ENCODE measurements at regions not wholly inside any gene's neighbourhood (a gene's known extent, or its start where the extent isn't known, plus 50 kb on each side); places are given as distances from the start of the nearest gene placed in this dataset.

DNA sequence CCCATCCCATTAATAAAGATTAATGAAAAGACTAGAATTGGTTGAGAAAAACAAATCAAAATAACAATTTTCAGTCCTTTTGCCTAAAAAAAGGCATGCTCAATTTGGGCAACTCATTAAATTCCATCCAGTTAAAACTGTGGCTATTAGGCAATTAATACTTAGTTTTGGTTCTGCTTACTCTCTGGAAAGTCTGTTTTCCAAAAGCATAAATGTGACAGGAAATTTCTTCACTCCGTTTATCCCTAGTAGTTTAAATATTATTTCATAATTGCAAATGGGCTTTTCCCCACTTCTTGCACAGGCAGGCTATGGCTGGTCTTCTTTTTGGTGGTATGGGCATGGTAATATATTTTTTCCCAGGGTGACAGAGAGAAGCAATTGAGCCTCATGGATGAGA, 373.3 kb upstream of the KLF4 start:
- no peaks in the 10 kb centered on the region for H3K27me3 Mint-ChIP-seq (ENCODE audit: insufficient read depth, unreplicated experiment)
- no peaks in the 10 kb centered on the region for H3K36me3 Mint-ChIP-seq (ENCODE audit: insufficient read depth, unreplicated experiment)
- no peak for DNase-seq
- no TSS peak for BruUV-seq (replicated peaks)
- H3K27ac Mint-ChIP-seq (ENCODE audit: unreplicated experiment), result no peak overlapping the region
- H3K4me3 Mint-ChIP-seq (ENCODE audit: unreplicated experiment), result no peak overlapping the region
- no peaks in the 10 kb centered on the region for H3K9me3 Mint-ChIP-seq (ENCODE audit: unreplicated experiment)
- Histone ChIP-seq H3K4me3 (ENCODE audit: low read depth, low read length) (no peak overlapping the region), H3K4me1 (no peaks in the 10 kb centered on the region), H3K36me3 (ENCODE audit: control insufficient read depth, insufficient read depth, low read length) (no peaks in the 10 kb centered on the region), H3K9me3 (no peaks in the 10 kb centered on the region), H3K27me3 (replicated peaks; ENCODE audit: control insufficient read depth, insufficient read depth, low read length) (no peaks in the 10 kb centered on the region)
- CTCF ChIA-PET, result no interaction called here
- TF ChIP-seq, protein P1, sequence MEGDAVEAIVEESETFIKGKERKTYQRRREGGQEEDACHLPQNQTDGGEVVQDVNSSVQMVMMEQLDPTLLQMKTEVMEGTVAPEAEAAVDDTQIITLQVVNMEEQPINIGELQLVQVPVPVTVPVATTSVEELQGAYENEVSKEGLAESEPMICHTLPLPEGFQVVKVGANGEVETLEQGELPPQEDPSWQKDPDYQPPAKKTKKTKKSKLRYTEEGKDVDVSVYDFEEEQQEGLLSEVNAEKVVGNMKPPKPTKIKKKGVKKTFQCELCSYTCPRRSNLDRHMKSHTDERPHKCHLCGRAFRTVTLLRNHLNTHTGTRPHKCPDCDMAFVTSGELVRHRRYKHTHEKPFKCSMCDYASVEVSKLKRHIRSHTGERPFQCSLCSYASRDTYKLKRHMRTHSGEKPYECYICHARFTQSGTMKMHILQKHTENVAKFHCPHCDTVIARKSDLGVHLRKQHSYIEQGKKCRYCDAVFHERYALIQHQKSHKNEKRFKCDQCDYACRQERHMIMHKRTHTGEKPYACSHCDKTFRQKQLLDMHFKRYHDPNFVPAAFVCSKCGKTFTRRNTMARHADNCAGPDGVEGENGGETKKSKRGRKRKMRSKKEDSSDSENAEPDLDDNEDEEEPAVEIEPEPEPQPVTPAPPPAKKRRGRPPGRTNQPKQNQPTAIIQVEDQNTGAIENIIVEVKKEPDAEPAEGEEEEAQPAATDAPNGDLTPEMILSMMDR (IDR thresholded peaks at IDR 0.05; ENCODE audit: insufficient read depth in 1 of 2, low read depth in 1 of 2, low read length in 1 of 2, severe bottlenecking in 1 of 2, unreplicated experiment in 1 of 2), result no peak
- H3K4me1 Mint-ChIP-seq (ENCODE audit: low read depth, unreplicated experiment), result no peaks in the 10 kb centered on the region
- intact Hi-C loops (cut with micrococcal nuclease; ENCODE audit: unreplicated experiment), result no loop called here
- POLR2A ChIA-PET, result no interaction called here

DNA sequence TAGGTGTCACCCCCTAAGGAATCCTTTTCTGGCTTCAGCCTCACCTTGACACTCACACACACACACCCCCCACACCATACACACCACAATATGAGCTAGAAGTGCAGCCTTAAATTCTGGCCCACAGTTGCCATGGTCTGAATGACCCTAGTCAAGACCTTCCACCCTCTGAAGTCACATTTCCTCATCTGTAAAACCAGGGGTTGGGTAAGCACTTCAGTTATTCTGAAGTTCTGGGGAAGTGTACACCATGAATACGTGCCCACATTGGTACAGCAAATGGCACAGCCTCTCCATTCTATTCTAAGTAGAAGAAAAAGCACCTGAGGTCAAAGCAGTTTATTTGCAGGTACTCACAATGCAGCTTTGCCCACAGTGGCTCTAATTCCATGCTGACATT, 372.8 kb upstream of the KLF4 start:
- no peaks in the 10 kb centered on the region for H3K36me3 ChIP-seq (ENCODE audit: control insufficient read depth, insufficient read depth, low read length)
- no peaks in the 10 kb centered on the region for H3K27me3 ChIP-seq (replicated peaks; ENCODE audit: control insufficient read depth, insufficient read depth, low read length)
- Mint-ChIP-seq H3K36me3 (ENCODE audit: insufficient read depth, unreplicated experiment) (no peaks in the 10 kb centered on the region), H3K4me3 (ENCODE audit: unreplicated experiment) (no peak overlapping the region), H3K27ac (ENCODE audit: unreplicated experiment) (no peak overlapping the region), H3K4me1 (ENCODE audit: low read depth, unreplicated experiment) (no peaks in the 10 kb centered on the region), H3K27me3 (ENCODE audit: insufficient read depth, unreplicated experiment) (no peaks in the 10 kb centered on the region), H3K9me3 (ENCODE audit: unreplicated experiment) (no peaks in the 10 kb centered on the region)
- H3K4me1 ChIP-seq, result no peaks in the 10 kb centered on the region
- no peak overlapping the region for H3K4me3 ChIP-seq (ENCODE audit: low read depth, low read length)
- CTCF ChIA-PET, result no interaction called here
- intact Hi-C loops (cut with micrococcal nuclease; ENCODE audit: unreplicated experiment), result no loop called here
- no peaks in the 10 kb centered on the region for H3K9me3 ChIP-seq
- BruUV-seq (replicated peaks), result no TSS peak
- POLR2A ChIA-PET, result no interaction called here
- TF ChIP-seq, protein P1 (IDR thresholded peaks at IDR 0.05; ENCODE audit: insufficient read depth in 1 of 2, low read depth in 1 of 2, low read length in 1 of 2, severe bottlenecking in 1 of 2, unreplicated experiment in 1 of 2), result no peak
- DNase-seq, result no peak

DNA sequence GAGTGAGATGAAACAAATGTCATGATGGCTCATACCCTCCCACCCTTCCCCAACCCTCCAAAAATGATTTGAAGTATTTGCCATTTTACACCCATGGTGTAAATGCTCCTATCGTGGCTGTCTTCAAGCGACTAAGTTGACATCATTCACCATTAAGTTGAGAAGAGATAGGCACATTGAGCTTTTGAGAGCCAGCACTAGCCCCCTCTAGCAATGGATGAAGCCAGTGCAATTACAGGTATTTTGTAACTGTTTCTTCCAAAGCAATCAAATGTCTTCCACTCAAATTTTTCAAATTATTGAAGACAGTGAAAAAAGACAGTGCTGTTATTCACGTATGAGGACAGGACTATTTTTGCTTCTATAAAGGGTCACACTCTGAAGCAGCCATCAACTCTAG, 371.5 kb upstream of the KLF4 start:
- no peak for DNase-seq

More for the DNA sequence above, 371.5 kb upstream of the KLF4 start:
- no peaks in the 10 kb centered on the region for H3K4me1 ChIP-seq
- no peaks in the 10 kb centered on the region for H3K36me3 ChIP-seq (ENCODE audit: control insufficient read depth, insufficient read depth, low read length)
- H3K36me3 Mint-ChIP-seq (ENCODE audit: insufficient read depth, unreplicated experiment), result no peaks in the 10 kb centered on the region
- no TSS peak for BruUV-seq (replicated peaks)
- no peak overlapping the region for H3K4me3 ChIP-seq (ENCODE audit: low read depth, low read length)
- H3K4me3 Mint-ChIP-seq (ENCODE audit: unreplicated experiment), result no peak overlapping the region
- no peaks in the 10 kb centered on the region for H3K27me3 Mint-ChIP-seq (ENCODE audit: insufficient read depth, unreplicated experiment)
- H3K9me3 Mint-ChIP-seq (ENCODE audit: unreplicated experiment), result no peaks in the 10 kb centered on the region
- H3K4me1 Mint-ChIP-seq (ENCODE audit: low read depth, unreplicated experiment), result no peaks in the 10 kb centered on the region
- CTCF ChIA-PET, result interaction anchor here (0.6 kb wide), 1 partner anchor 22 kb away, joined by 3 read pairs; no protein-coding TSS in a partner anchor
- no peaks in the 10 kb centered on the region for H3K27me3 ChIP-seq (replicated peaks; ENCODE audit: control insufficient read depth, insufficient read depth, low read length)
- no peaks in the 10 kb centered on the region for H3K9me3 ChIP-seq
- TF ChIP-seq, protein P1 (IDR thresholded peaks at IDR 0.05; ENCODE audit: insufficient read depth in 1 of 2, low read depth in 1 of 2, low read length in 1 of 2, severe bottlenecking in 1 of 2, unreplicated experiment in 1 of 2), result no peak
- POLR2A ChIA-PET, result no interaction called here
- H3K27ac Mint-ChIP-seq (ENCODE audit: unreplicated experiment), result no peak overlapping the region
- intact Hi-C loops (cut with micrococcal nuclease; ENCODE audit: unreplicated experiment), result no loop called here

Measured in Caco-2 (cell line).